PFSK-1 (cell line): ENCODE measurements at regions not wholly inside any gene's neighbourhood (a gene's known extent, or its start where the extent isn't known, plus 50 kb on each side); places are given as distances from the start of the nearest gene placed in this dataset.

ENCODE experiments used
- POLR2AphosphoS5 ChIP-seq: IDR thresholded peaks from 2 replicates; pipeline ENCODE4 v1.6.1; 2012; ENCODE audit warnings: low read depth, mild to moderate bottlenecking, control low read depth, low read length, moderate library complexity
- TAF1 ChIP-seq: IDR thresholded peaks from 2 replicates; pipeline ENCODE4 v1.6.1; 2012; ENCODE audit warnings: low read length, control low read depth, borderline replicate concordance; ENCODE audit not compliant: insufficient read depth
- TF ChIP-seq, protein P1 (sequence below), 2 experiments: IDR thresholded peaks; 2 replicates each; pipeline versions ENCODE4 v1.6.1 to v1.8.0; 2011 to 2012; ENCODE audit warnings: low read depth in 2 of 2, low read length in 2 of 2, control low read depth in 1 of 2, inconsistent platforms in 1 of 2, mild to moderate bottlenecking in 1 of 2, moderate library complexity in 1 of 2; ENCODE audit not compliant: insufficient read depth in 1 of 2

GRCh38 chr2:105581555-105581944 is 163.2 kb upstream of the NCK2 start:
- TF ChIP-seq POLR2AphosphoS5, result no peak
- TF ChIP-seq, protein P1, sequence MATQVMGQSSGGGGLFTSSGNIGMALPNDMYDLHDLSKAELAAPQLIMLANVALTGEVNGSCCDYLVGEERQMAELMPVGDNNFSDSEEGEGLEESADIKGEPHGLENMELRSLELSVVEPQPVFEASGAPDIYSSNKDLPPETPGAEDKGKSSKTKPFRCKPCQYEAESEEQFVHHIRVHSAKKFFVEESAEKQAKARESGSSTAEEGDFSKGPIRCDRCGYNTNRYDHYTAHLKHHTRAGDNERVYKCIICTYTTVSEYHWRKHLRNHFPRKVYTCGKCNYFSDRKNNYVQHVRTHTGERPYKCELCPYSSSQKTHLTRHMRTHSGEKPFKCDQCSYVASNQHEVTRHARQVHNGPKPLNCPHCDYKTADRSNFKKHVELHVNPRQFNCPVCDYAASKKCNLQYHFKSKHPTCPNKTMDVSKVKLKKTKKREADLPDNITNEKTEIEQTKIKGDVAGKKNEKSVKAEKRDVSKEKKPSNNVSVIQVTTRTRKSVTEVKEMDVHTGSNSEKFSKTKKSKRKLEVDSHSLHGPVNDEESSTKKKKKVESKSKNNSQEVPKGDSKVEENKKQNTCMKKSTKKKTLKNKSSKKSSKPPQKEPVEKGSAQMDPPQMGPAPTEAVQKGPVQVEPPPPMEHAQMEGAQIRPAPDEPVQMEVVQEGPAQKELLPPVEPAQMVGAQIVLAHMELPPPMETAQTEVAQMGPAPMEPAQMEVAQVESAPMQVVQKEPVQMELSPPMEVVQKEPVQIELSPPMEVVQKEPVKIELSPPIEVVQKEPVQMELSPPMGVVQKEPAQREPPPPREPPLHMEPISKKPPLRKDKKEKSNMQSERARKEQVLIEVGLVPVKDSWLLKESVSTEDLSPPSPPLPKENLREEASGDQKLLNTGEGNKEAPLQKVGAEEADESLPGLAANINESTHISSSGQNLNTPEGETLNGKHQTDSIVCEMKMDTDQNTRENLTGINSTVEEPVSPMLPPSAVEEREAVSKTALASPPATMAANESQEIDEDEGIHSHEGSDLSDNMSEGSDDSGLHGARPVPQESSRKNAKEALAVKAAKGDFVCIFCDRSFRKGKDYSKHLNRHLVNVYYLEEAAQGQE (IDR thresholded peaks at IDR 0.05; ENCODE audit: insufficient read depth in 1 of 2, low read depth in 2 of 2, low read length in 2 of 2), result no peak
- TF ChIP-seq TAF1, result no peak
